SK-N-SH (cell line): ENCODE measurements at regions not wholly inside any gene's neighbourhood (a gene's known extent, or its start where the extent isn't known, plus 50 kb on each side); places are given as distances from the start of the nearest gene placed in this dataset.

Experiments used
- CHD2 ChIP-seq: fragments of 150-350 bp; IDR thresholded peaks from 2 replicates; pipeline ENCODE4 v1.6.1; 2018; ENCODE audit warnings: low read length; ENCODE audit not compliant: partially characterized antibody
- CTCF ChIP-seq: fragments of 200-600 bp; sonication (generic); IDR thresholded peaks from 2 replicates; pipeline ENCODE4 v1.6.1; 2017; ENCODE audit warnings: antibody characterized with exemption, mild to moderate bottlenecking, moderate library complexity
- EP300 ChIP-seq, 2 experiments: IDR thresholded peaks; 2 replicates each; pipeline versions ENCODE4 v1.4.0 to v1.6.1; 2012; ENCODE audit warnings: borderline replicate concordance in 1 of 2, low read depth in 1 of 2, low read length in 1 of 2
- JUND ChIP-seq: IDR thresholded peaks from 2 replicates; pipeline ENCODE4 v1.4.0; 2012
- MAX ChIP-seq: IDR thresholded peaks from 2 replicates; pipeline ENCODE4 v1.4.0; 2012; ENCODE audit warnings: low read depth
- MXI1 ChIP-seq: IDR thresholded peaks from 2 replicates; pipeline ENCODE4 v1.6.1; 2012; ENCODE audit warnings: mild to moderate bottlenecking, low read depth, low read length, improper control_type of control experiment
- POLR2AphosphoS5 ChIP-seq: IDR thresholded peaks from 2 replicates; pipeline ENCODE4 v1.6.1; 2012; ENCODE audit warnings: low read depth, low read length
- RAD21 ChIP-seq: IDR thresholded peaks from 2 replicates; pipeline ENCODE4 v1.6.1; 2012; ENCODE audit warnings: mild to moderate bottlenecking, low read length
- SMC3 ChIP-seq: IDR thresholded peaks from 2 replicates; pipeline ENCODE4 v1.6.1; 2012; ENCODE audit warnings: low read depth, low read length, improper control_type of control experiment
- TAF1 ChIP-seq: IDR thresholded peaks from 2 replicates; pipeline ENCODE4 v1.6.1; 2012; ENCODE audit warnings: low read depth, mild to moderate bottlenecking, low read length, moderate library complexity, borderline replicate concordance
- TCF12 ChIP-seq: IDR thresholded peaks from 2 replicates; pipeline ENCODE4 v1.4.0; 2012
- YY1 ChIP-seq: IDR thresholded peaks from 2 replicates; pipeline ENCODE4 v1.4.0; 2012; ENCODE audit warnings: low read depth, mild to moderate bottlenecking
- ZBTB33 ChIP-seq: IDR thresholded peaks from 2 replicates; pipeline ENCODE4 v1.4.0; 2012; ENCODE audit warnings: low read depth, borderline replicate concordance
- TF ChIP-seq, protein P1 (sequence below): IDR thresholded peaks from 2 replicates; pipeline ENCODE4; 2012

DNA sequence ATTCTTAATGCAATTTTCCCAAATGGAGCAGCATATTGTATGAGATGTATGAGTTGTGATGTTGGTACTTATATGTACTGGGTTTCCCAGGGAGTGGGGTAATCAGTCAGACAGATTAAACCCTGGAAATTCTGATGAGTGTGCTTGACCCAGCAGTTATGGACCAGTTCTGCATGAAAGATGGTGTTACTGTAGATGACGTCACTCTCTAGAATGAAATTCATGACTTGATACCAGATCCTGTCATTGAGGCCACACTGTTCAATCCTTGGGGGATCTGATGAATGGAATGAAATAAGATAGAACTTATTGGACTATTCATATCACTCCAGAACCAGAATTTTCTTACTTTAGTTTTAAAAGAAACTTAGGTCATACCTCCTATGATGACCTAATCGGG is 534.3 kb downstream of the PLXDC2 start:
- TF ChIP-seq CTCF (no peak), YY1 (no peak), JUND (no peak), POLR2AphosphoS5 (no peak), CHD2 (no peak), MXI1 (no peak), MAX (no peak), SMC3 (no peak), ZBTB33 (no peak), TAF1 (no peak), TCF12 (no peak), RAD21 (no peak), EP300 (IDR thresholded peaks at IDR 0.05; ENCODE audit: borderline replicate concordance in 1 of 2, low read depth in 1 of 2, low read length in 1 of 2) (no peak)
- TF ChIP-seq, protein P1, sequence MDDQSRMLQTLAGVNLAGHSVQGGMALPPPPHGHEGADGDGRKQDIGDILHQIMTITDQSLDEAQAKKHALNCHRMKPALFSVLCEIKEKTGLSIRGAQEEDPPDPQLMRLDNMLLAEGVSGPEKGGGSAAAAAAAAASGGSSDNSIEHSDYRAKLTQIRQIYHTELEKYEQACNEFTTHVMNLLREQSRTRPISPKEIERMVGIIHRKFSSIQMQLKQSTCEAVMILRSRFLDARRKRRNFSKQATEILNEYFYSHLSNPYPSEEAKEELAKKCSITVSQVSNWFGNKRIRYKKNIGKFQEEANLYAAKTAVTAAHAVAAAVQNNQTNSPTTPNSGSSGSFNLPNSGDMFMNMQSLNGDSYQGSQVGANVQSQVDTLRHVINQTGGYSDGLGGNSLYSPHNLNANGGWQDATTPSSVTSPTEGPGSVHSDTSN: no peak
